ENCODE measurements at regions not wholly inside any gene's neighbourhood (a gene's known extent, or its start where the extent isn't known, plus 50 kb on each side); places are given as distances from the start of the nearest gene placed in this dataset.

DNA sequence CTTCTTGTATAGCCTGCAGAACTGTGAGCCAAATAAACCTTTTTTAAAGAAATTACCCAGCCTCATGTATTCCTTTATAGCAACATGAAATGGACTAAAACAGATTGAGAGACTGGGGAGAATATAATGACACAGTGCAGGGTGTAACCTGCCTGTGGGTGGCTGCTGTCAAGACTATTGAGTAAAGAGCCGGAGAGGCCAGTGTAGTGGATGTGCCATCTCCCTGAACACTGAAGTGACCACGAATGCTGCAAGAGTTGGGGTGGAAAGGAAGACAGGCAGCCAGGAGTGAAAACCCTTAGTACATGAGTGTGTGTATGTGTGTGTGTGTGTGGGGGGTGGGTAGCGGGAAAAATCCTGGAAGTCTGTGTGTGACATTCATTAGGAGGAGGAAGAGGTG, 55.2 kb upstream of the FLT1 start:
- Histone ChIP-seq H3K4me3 (ENCODE audit: low read depth in 1 of 2, low read length in 2 of 2) (no peak overlapping the region), H3K9ac (ENCODE audit: low read depth in 1 of 2, low read length in 2 of 2) (no peak overlapping the region), H3K9me3 (ENCODE audit: control insufficient read depth in 1 of 2, low read length in 2 of 2) (no peaks in the 10 kb centered on the region), H3K36me3 (ENCODE audit: control insufficient read depth in 1 of 2, insufficient read depth in 2 of 2, low read length in 2 of 2) (no peaks in the 10 kb centered on the region), H3K4me1 (ENCODE audit: control insufficient read depth in 1 of 2, insufficient read depth in 2 of 2, low read length in 2 of 2) (peaks cover 18 to 21% of the 10 kb centered on the region in 2 donors), H3K27ac (ENCODE audit: low read depth, low read length) (no peak overlapping the region), H3K27me3 (ENCODE audit: control insufficient read depth in 1 of 2, insufficient read depth in 2 of 2, low read length in 2 of 2) (no peaks in the 10 kb centered on the region)

DNA sequence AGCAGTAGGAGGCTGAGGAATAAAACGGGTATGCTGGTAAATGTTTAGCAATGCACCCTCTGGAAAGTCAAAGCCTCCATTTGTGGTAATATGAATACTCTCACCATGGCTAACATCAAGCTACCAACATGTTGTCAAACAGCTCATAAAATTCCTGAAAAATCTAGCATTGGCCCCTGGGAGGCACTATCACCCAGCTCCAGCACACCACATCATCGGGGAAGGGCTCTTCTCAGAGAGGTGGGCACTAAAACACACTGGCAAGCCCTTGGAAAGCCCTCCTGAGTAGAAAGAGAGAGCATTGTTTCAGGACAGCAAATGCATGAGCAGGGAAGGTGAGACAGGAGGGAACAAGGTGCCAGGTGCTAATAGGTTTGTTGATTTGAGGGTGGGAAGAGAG, 53.9 kb upstream of the FLT1 start:
- Histone ChIP-seq H3K27me3 (ENCODE audit: control insufficient read depth in 1 of 2, insufficient read depth in 2 of 2, low read length in 2 of 2) (no peaks in the 10 kb centered on the region), H3K4me3 (ENCODE audit: low read depth in 1 of 2, low read length in 2 of 2) (peak overlapping the region in 1 of 2 donors; percentile 28), H3K9ac (ENCODE audit: low read depth in 1 of 2, low read length in 2 of 2) (no peak overlapping the region), H3K36me3 (ENCODE audit: control insufficient read depth in 1 of 2, insufficient read depth in 2 of 2, low read length in 2 of 2) (no peaks in the 10 kb centered on the region), H3K9me3 (ENCODE audit: control insufficient read depth in 1 of 2, low read length in 2 of 2) (peaks cover 3% of the 10 kb centered on the region in 2 donors), H3K27ac (ENCODE audit: low read depth, low read length) (no peak overlapping the region), H3K4me1 (ENCODE audit: control insufficient read depth in 1 of 2, insufficient read depth in 2 of 2, low read length in 2 of 2) (peaks cover 16 to 18% of the 10 kb centered on the region in 2 donors)

DNA sequence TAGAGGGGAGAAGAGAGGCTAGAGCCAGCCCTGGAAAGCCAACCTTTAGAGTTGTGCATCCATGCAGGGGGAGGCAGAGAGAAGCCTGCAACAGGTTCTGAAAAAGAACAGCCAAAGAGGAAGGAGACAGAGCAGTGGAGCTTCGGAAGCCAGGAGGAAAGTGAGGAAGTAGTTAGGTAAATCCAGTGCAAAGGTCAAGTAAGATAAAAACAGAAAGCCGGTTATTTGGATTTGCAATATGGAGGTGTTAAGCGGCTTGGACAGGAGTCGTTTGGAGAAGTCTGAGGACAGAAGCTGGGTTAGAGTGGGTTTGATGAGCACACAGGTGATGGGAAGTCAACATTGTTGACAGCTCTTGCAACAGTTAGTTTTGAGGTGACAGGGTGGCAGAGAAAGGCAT, 53.5 kb upstream of the FLT1 start:
- Histone ChIP-seq H3K4me3 (ENCODE audit: low read depth in 1 of 2, low read length in 2 of 2) (peak overlapping the region in 1 of 2 donors; percentile 28), H3K27ac (ENCODE audit: low read depth, low read length) (no peak overlapping the region), H3K36me3 (ENCODE audit: control insufficient read depth in 1 of 2, insufficient read depth in 2 of 2, low read length in 2 of 2) (no peaks in the 10 kb centered on the region), H3K4me1 (ENCODE audit: control insufficient read depth in 1 of 2, insufficient read depth in 2 of 2, low read length in 2 of 2) (peaks cover 16 to 18% of the 10 kb centered on the region in 2 donors), H3K27me3 (ENCODE audit: control insufficient read depth in 1 of 2, insufficient read depth in 2 of 2, low read length in 2 of 2) (no peaks in the 10 kb centered on the region), H3K9ac (ENCODE audit: low read depth in 1 of 2, low read length in 2 of 2) (no peak overlapping the region), H3K9me3 (ENCODE audit: control insufficient read depth in 1 of 2, low read length in 2 of 2) (peaks cover 7% of the 10 kb centered on the region in 2 donors)

DNA sequence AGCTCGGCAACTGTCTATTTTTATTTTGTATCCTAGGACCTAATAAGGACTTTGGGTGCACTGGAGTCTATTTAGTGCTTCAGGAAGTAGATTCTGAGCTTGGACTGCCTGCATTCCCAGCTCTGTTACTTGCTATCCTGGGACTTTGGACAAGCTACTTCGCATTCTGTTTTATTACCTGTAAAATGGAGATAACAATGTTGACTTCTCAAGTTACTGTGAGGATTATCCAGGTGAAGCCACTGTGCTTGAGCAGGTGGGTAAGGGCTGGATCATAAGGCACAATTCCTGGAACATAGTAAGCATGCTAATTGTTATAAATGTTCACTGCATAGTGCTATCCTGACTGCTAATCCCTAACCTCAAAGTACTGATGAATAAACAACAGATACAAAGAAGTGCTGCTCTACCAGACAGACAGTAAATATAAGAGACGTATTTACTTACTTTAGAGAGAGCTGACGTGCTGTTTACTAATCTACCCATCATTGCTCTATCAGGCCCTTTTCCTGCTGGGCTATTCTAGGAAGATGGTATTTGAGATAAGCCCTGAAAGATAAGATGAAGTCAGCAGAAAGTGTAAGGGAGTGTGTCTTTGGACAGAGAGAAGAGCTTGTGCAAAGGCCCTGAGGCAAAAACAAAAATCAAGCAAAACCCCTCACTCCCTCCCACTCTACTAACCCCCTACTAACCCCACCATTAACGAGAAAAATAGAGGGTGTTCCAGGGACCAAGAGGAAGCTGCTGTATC, 50.8 kb upstream of the FLT1 start:
- Histone ChIP-seq H3K9ac (ENCODE audit: low read depth in 1 of 2, low read length in 2 of 2) (no peak overlapping the region), H3K4me1 (ENCODE audit: control insufficient read depth in 1 of 2, insufficient read depth in 2 of 2, low read length in 2 of 2) (peaks cover 16 to 18% of the 10 kb centered on the region in 2 donors), H3K4me3 (ENCODE audit: low read depth in 1 of 2, low read length in 2 of 2) (peak overlapping the region in 1 of 2 donors; percentile 8), H3K9me3 (ENCODE audit: control insufficient read depth in 1 of 2, low read length in 2 of 2) (peaks cover 8 to 9% of the 10 kb centered on the region in 2 donors), H3K27me3 (ENCODE audit: control insufficient read depth in 1 of 2, insufficient read depth in 2 of 2, low read length in 2 of 2) (no peaks in the 10 kb centered on the region), H3K36me3 (ENCODE audit: control insufficient read depth in 1 of 2, insufficient read depth in 2 of 2, low read length in 2 of 2) (no peaks in the 10 kb centered on the region), H3K27ac (ENCODE audit: low read depth, low read length) (no peak overlapping the region)
